GM19351 (cell line): ENCODE measurements at regions not wholly inside any gene's neighbourhood (a gene's known extent, or its start where the extent isn't known, plus 50 kb on each side); places are given as distances from the start of the nearest gene placed in this dataset.

ENCODE experiments used
- ATAC-seq: cut with Tn5 transposase; IDR thresholded peaks from one replicate; pipeline ENCODE4 v1.9.1; 2021; ENCODE audit warnings: mild to moderate bottlenecking, moderate library complexity; ENCODE audit not compliant: unreplicated experiment

DNA sequence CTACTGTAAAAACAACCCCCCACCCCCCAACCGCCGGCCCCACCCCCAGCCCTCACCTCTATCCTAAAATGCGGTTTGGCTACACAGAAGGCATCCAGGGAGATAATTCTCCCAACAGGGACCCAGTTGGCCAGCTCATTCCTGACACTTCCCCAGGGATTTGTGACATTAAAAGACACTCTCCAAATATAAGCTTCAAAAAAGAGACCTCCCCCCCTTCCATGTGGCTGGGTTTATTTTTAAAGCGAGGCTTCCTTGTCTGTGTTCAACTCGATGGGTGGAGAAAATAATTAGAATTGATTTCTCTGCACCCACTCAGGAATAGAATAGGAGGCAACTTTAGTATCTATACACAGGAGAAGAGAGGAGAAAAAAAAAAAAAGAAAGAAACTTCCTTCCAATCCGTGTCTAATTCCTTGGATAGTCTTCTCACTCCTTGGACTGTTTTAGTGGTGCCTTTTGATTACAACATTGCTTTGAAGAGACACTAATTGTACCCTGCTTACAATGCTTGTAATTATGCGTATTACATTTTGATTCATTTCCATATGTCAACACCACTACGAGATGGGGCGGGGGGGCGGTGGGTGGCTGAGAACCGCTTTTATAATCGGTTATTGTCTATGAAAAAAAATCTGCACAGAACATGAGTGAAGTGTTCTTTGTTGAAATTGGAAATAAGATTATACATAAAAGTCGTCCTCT lies 500.4 kb downstream of the MIAT start:
- ATAC-seq: no peak

DNA sequence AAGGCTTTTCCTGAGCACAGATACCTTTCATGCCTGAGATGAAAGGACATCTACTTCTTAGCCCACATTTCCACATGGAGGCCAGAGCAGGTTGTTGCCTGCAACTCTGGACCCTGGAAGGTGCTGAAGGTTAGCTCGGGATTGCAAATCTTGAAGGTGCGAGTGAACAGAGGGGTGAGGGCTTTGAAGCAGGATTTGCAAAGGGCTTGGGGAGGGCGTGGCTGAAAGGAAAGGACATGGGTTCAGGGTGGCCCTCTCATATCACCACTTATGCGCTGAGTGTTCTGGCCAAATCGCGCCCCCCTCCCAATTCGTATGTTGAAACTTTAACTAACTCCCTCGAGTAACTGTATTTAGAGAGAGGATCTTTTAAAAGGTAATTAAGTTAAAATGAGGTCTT lies 501.6 kb downstream of the MIAT start:
- no peak for ATAC-seq

DNA sequence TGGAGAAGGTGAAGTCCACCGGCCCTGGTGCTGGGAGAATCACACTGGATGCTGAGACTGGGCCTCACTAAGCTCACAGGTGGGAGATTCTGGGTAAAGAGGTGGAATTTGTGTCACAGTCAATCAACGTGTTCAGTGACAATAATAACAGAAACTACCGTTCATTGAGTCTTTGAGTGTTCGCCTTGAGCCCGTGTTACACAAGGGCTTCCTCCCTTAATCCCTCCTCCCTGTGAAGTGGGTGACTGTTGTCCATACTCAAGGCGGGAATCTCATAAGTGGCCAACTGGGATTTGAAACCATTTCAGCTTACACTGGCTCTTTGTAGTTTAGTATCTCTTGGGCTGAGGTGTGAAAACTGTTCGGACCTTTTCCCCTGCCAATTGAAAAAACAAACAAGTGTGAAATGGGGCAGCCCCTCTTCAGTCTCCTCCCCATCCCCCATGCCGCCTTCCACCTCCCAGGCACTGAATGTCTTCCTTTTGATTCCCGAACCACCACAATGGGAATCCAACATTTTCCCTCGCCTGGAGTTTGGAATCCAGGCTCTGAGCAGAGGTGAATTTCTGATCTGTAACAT lies 502.4 kb downstream of the MIAT start:
- ATAC-seq: no peak

DNA sequence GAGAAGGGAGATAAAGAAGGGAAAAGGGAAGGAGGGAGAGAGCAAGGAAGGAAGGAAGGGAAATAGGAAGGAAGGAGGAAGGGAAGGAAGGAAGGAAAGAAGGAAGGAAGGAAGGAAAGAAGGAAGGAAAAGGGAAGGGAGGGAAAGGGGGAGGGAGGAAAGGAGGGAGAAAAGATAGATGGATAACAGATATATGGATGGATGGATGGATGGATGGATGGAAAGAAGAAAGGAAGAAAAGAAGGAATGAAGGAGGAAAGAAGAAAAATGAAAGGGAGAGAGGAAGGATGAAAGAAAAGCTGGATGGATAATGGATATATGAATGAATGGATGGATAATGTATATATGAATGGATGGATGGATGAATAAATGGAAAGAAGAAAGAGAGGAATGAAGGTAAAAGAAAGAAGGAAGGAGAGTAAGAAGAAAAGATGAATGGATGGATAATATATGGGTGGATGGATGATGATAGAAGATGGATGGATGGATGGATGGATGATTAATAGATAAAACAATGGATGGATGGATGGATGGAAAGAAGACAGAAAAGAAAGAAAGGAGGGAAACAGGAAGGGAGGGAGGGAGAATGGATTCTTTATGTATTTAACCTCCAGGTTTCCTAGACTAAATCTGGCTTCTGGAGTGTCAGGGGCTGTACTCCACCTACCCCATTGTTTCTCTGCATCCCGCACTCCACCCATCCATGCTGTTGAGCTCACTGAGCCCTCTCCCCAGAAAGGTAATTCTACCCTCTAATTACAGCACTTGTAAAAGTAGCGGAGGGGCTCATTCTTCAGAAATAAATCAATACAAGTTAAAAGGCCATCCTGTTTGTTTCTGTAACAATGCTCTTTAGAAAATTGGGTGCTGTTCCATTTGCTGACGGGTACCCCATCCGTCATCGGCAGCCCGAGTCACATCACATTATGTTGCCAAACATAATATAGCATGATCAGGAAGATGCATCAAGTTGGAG lies 506.1 kb downstream of the MIAT start:
- ATAC-seq: no peak

DNA sequence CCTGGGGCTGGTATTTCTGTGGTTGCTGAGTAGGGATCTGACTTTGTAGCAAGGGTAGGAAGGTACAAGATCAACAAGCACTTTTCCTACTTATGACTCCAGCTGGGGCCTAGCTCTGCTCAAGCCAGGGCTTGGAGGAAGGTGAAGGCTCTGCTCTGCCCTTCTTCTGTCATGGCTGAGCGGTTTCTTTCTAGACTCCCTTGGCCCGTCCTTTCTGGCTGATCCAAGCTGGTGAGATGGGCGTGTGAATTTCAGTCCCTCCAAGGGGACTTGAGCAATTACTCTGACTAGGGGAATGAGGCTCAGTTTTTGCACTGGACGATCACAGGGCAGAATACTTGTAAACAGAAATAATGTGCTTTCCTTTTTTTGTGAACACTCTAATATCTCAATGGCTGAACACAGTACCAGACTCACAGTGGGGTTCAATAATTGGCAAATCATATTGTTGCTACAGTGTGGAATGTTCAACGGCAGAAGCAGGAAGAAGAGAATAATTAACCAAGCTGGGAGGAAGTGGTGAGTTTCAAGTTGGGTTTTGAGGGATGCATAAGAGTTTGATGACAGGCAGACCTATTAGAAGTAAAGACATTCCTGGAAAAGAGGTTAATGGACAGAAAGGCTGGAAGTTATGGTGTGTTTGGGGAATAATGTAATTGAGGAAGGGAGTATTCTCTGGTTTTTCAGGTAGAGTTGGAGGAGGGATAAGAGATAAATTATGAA lies 507.6 kb downstream of the MIAT start:
- ATAC-seq: no peak

DNA sequence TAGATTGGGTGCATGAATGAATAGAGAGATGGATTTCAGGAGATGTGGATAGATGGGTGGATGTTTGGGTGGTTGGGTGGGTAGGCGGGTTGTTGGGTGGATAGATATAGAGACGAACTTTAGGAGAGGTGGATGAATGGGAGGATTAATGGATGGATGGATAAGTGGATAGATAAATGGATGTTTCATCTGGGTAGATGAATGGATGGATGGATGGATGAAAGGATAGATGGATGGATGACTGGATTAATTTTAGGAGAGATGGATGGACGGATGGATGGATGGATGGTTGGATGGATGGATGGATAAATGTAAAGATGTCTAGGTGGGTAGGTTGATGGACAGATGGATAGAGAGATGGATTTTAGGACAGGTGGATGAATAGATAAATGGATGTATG lies 511.3 kb downstream of the MIAT start:
- no peak for ATAC-seq

DNA sequence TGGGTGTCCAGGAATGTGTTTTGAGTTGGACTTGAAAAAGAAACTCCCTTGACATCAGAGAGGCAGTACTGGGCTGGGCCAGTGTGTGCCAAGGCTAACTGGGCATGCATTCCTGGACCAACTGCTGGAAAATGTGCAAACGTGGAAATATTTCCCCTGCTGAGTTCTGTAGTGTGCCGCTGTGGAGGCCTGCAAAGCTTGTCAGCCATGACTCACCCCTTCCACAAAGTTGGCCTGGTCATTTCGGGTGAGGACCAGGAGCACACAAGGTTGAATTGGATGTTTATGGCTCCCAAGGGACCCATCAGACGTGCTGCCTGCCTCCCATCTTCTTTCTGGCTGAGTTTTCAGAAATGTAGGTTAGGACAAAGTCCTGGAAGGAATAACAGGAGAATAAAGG lies 513.1 kb downstream of the MIAT start:
- ATAC-seq: no peak

DNA sequence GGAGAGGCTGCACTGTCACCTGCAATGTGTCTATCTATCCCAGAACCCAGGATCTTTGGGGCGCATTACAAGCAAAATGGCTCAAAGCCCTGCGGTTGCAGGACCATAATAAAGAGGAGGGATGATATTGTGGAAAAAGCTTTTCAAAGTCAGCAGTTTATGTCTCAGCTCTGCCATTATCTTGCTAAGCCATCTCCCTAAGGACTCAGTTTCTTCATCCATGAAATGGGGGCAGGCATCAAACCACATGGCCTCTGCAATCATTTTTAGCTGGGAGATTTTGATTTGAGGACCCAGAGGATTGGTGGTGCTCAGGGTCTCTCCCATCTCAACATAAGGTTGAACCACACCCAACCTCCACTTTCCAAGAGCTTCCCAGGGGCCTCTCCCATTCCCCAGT lies 513.8 kb downstream of the MIAT start:
- ATAC-seq: no peak

DNA sequence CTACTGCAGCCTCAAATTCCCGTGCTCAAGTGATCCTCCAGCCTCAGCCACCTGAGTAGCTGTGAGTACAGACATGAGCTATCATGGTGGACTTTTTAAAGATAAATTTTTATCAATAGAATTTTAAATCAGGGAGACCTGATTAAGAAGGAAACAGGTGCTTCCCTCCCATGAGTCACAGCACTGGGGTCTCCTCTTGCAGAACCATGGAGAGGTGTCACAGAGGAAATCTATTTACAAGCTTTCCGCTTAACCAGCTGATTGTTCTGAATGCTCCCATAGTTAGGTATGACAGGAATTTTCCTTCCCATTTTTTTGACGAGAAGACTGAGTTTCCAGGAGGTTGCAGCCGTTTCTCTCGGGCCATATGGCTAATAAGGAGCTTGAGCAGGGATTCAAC lies 516.1 kb downstream of the MIAT start:
- no peak for ATAC-seq

DNA sequence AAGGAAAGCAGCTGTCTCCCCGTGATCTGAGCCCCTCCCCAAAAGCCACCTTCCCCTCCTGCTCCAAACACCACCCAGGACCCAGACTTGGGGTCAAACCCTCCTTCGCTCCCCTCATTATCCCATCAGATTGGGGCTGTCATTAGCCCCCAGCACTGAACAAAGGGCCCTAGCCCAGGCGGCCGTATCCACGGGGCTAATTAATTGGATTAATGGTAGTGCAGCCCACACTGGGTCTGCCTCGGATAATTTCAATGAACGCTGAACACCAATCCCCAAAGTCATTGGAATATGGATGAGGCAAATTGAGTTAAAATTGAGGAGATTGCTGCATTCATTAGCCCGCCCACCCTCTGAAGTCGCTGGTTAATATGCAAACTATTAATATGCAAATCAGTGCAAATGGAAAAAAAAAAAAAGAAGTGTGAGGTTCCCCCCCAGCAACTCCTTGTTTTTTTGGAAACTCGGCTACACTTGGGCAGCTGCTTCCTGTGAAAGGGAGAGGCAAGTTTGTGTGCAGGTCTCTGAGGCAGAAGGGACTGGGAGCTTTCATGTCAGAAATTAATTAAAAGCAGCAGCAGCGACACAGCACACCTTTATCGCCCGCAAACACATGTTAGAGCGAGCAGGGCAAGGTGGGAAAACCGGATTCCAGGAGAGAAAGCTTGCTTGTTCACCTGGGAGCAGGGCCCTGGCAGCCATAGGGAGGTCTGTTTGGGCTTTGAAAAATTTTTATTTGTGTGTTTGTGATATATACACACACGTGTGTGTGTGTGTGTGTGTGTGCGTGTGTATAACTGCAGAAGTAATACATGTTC lies 517.8 kb downstream of the MIAT start:
- no peak for ATAC-seq

DNA sequence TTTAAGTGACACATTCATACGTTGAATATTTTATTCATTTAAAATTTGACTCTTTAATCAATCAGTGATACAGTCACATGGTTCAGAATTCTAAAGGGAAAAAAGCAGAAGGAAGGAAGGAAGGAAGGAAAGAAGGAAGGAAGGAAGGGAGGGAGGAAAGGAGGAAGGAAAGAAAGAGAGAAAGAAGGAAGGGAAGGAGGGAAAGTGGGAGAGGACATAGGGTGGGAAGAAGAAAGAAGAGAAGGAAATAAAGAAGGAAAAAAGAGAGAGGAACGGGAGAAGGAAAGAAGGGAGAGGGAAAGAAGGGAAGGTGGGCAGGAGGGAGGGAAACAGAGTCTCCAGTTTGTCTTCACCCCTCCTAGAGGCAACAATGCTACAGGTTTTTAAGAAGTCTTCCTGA lies 518.6 kb downstream of the MIAT start:
- ATAC-seq: no peak

DNA sequence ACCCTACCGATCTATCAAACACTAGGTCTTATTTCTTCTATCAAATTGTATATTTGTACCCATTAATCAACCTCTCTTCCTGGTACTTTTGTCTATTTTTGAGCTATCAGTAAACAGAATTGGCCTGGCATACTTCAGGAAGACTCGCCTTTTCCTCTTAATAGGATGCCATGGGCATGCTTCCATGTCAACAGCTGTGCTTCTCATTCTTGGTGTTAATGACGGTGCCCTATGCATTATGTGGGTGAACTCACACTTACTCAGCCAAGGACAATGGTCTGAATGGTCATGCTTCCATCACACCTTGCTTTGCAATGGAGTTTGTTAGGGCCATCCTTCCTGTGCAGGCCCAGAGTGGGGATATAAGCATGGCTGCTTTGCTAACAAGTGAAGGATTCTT lies 521.8 kb downstream of the MIAT start:
- ATAC-seq: no peak

DNA sequence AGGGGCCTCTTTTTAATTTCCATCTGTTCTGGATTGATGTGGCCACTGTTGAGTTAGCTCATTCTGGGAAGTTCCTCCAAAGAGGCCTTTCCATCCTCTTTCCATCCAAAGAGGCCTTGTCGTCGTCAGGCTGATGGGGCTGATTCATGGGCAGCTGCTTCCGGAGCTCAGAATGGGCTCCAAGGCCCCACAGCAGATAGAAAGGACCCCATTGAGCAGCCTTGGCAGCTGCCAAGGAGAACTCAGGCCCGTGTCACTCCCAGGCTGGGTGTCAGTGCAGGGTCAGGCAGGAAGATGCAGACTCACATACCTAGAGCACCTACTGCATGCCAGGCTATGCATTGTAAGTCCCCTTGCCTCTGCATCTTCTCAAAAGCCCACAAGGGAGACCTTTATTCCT lies 524.1 kb downstream of the MIAT start:
- no peak for ATAC-seq

DNA sequence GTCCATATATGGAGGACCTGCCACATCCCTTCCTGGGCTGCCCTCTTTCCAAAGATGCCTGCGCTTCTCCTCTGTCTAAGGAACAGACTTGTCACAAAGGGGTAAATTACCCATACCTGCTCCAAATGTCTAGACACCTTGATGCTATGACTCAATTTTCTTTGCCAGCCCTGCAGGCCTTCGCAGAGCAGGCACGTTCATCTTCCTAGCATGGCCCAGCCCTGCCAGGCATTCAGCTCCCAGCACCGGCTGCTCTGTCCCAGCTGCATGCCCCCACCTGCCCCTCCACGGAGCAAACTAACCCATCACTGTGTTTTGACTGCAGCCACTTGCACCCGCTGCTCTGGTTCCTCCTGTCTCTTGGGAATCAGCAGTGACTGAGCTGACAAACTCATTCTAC lies 526.1 kb downstream of the MIAT start:
- no peak for ATAC-seq

DNA sequence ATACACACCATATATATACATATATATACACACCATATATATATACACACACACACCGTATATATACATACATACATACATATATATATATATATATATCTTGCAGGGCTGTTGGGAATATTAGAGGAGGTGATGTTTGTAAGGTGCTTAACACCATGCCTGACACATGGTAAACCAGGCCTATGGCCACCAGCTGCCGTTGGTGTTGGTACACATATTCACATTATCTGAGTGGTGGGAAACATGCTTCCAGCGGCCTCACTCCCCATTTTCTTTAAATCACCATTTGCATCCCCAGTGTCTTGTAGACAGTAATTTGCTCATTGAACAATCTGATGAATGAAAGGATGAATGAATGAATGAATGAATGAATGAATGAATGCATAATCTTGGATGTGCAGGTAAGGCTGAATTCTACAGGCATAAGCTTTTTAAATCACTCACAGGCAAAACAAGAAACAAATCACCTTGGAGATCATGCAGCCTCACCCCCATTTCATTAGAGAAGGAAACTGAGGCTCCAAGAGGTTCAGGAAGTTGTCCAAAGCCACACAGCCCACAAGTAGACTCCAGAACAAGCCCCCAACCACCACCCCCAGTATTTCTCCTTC lies 527.8 kb downstream of the MIAT start:
- ATAC-seq: no peak

DNA sequence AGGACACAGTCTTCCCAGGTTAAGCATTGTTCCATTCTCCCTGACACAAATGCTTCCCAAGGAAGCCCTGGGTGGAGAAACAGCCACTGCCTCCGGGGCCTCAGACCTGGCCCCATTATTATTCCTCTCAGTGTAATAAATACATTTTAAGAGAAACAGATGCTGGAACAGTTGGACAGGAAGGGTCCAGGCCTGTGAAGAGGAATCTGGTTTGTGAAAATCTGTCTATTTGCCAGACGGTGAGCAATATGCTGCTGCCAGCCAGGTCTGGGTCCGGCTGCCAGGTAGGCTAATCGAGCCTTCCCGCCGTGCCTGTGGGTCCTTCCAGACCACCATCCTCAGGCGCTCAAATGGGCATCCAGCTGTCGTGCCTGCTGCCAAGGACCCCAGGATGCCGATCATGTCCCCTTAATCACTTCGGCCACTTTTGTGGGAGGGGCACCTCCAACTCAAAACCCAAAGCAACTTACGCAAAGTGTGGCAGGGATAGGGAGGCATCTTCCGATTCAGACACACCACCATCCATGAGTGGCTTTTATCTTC lies 528.4 kb downstream of the MIAT start:
- no peak for ATAC-seq

DNA sequence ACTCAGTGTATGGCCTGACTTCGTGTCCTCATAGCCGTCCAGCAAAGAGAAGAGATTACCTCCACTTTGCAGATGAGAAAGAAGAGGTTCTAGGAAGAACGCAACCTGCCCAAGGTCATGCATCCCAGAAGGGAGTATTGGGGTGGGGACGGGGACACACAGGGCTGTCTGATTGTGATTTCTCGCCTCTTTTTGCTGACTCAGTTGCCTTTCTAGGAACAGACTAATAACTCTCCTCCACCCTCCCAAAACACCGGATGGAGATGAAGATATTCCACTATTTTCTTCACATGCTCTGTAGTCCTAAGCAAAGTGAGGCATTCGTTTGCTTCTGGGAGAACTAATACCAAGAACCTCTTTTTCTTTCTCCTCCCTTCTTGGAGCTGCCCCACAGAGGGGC lies 529.3 kb downstream of the MIAT start:
- no peak for ATAC-seq

DNA sequence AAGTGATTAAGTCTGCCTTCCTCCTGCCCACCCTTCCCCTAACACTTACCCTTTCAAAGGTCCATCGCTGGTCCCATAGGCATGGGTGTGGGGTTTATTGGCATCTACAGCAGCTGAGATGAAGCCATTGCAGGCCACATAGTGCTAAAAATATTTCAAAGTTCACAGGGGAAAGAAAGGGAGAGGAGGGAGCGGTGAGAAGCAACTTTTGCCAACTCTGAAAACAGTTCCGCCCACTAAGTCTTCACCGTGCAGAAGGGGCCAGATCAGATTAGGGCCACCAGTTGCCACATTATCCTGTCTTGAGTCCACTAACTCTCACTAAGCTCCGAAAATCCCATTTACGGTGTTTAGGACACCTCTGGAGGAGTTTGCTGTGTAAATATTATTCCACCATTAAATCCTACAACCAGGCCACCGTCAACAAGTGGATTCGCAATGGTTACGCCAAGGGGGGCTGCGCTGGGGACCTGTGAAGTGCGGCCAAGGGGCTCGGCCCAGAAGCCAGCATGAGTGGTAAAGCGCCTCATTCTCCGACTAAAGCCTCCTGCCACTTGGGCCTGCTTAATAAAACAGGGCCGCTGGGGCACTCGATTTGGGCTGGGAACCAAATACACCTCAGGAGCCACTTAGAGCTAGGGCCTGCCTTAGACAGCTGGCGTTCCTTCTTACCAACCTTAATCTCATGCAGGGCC lies 534.9 kb downstream of the MIAT start:
- ATAC-seq: no peak

DNA sequence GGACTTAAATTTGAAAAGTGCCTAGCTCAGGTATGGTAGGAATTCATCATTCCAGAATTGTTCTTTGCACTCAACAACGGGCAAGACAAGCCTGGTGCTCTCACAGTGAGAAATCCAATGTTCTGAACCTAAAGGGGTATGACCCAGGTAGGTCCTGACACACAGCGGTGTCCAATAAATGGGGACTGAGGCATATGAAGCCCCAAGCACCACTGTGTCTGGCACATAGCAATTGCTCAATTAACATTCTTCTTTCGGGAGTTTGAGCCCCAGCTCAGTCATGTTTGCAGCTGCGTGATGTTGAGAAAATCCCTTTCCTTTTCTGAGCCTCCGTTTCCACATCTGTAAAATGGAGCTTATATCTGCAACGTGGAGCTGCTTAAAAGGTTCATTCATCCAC lies 535.8 kb downstream of the MIAT start:
- no peak for ATAC-seq
